ENCODE measurements at regions not wholly inside any gene's neighbourhood (a gene's known extent, or its start where the extent isn't known, plus 50 kb on each side); places are given as distances from the start of the nearest gene placed in this dataset.

GRCh38 chr20:55173601-55174000 lies 698.2 kb downstream of the DOK5 start:
- no peak for ATAC-seq
- TF ChIP-seq ZFP30 (CRISPR knock-in tag; IDR thresholded peaks at IDR 0.05) = no peak
- no peak for TF ChIP-seq CREB5 (CRISPR knock-in tag; IDR thresholded peaks at IDR 0.05; ENCODE audit: low read depth)
- no peak for TF ChIP-seq CSRNP3 (CRISPR knock-in tag; IDR thresholded peaks at IDR 0.05)
- no peak for TF ChIP-seq ESRRG (CRISPR knock-in tag; IDR thresholded peaks at IDR 0.05)
- TF ChIP-seq CSDC2 (CRISPR knock-in tag; IDR thresholded peaks at IDR 0.05) = no peak
- TF ChIP-seq ZC3H10 (CRISPR knock-in tag; IDR thresholded peaks at IDR 0.05) = no peak
- TF ChIP-seq GLIS3 (CRISPR knock-in tag; IDR thresholded peaks at IDR 0.05) = no peak
- TF ChIP-seq SNAI2 (CRISPR knock-in tag; IDR thresholded peaks at IDR 0.05) = no peak
- no peak for TF ChIP-seq ZNF8 (CRISPR knock-in tag; IDR thresholded peaks at IDR 0.05)
- TF ChIP-seq RARB (CRISPR knock-in tag; IDR thresholded peaks at IDR 0.05) = no peak
- no peak for TF ChIP-seq TCF4 (CRISPR knock-in tag; IDR thresholded peaks at IDR 0.05; ENCODE audit: borderline replicate concordance)
- no peak for TF ChIP-seq ZFP3 (CRISPR knock-in tag; IDR thresholded peaks at IDR 0.05)
- no peak for TF ChIP-seq ISL1 (CRISPR knock-in tag; IDR thresholded peaks at IDR 0.05)
- TF ChIP-seq ZNF565 (CRISPR knock-in tag; conservative IDR thresholded peaks at IDR 0.05; ENCODE audit: low read depth) = no peak
- no peak for TF ChIP-seq POU6F1 (CRISPR knock-in tag; IDR thresholded peaks at IDR 0.05; ENCODE audit: borderline replicate concordance, low read depth)
- no peak for TF ChIP-seq TOX (CRISPR knock-in tag; IDR thresholded peaks at IDR 0.05; ENCODE audit: borderline replicate concordance)
- no peak for TF ChIP-seq TSHZ2 (CRISPR knock-in tag; IDR thresholded peaks at IDR 0.05)

- TF ChIP-seq ZNF565 (CRISPR knock-in tag; conservative IDR thresholded peaks at IDR 0.05; ENCODE audit: low read depth) (no peak), ESRRG (CRISPR knock-in tag; IDR thresholded peaks at IDR 0.05) (no peak), SNAI2 (CRISPR knock-in tag; IDR thresholded peaks at IDR 0.05) (no peak), PPARA (CRISPR knock-in tag; IDR thresholded peaks at IDR 0.05; ENCODE audit: borderline replicate concordance) (no peak), ARNTL (CRISPR knock-in tag; IDR thresholded peaks at IDR 0.05; ENCODE audit: borderline replicate concordance, low read depth) (no peak), POU6F1 (CRISPR knock-in tag; IDR thresholded peaks at IDR 0.05; ENCODE audit: borderline replicate concordance, low read depth) (no peak)
- ATAC-seq = no peak
Measured at GRCh38 chr20:55172310-55173002, 697.1 kb downstream of the DOK5 start.

GRCh38 chr20:55166063-55166462 lies 690.7 kb downstream of the DOK5 start:
- ATAC-seq = no peak
- no peak for TF ChIP-seq GLIS3 (CRISPR knock-in tag; IDR thresholded peaks at IDR 0.05)
- no peak for TF ChIP-seq ZNF565 (CRISPR knock-in tag; conservative IDR thresholded peaks at IDR 0.05; ENCODE audit: low read depth)
- no peak for TF ChIP-seq ARNTL (CRISPR knock-in tag; IDR thresholded peaks at IDR 0.05; ENCODE audit: borderline replicate concordance, low read depth)
- TF ChIP-seq CSRNP3 (CRISPR knock-in tag; IDR thresholded peaks at IDR 0.05) = no peak
- no peak for TF ChIP-seq ISL1 (CRISPR knock-in tag; IDR thresholded peaks at IDR 0.05)
- no peak for TF ChIP-seq TSHZ2 (CRISPR knock-in tag; IDR thresholded peaks at IDR 0.05)
- no peak for TF ChIP-seq TCF4 (CRISPR knock-in tag; IDR thresholded peaks at IDR 0.05; ENCODE audit: borderline replicate concordance)
- TF ChIP-seq ZFP30 (CRISPR knock-in tag; IDR thresholded peaks at IDR 0.05) = no peak
- TF ChIP-seq PATZ1 (CRISPR knock-in tag; IDR thresholded peaks at IDR 0.05; ENCODE audit: borderline replicate concordance) = no peak
- no peak for TF ChIP-seq ESRRG (CRISPR knock-in tag; IDR thresholded peaks at IDR 0.05)
- TF ChIP-seq SNAI2 (CRISPR knock-in tag; IDR thresholded peaks at IDR 0.05) = no peak

All from SK-N-SH treated with all-trans-retinoic acid at 6 μM for 48 hours (cell line).